ENCODE measurements at regions not wholly inside any gene's neighbourhood (a gene's known extent, or its start where the extent isn't known, plus 50 kb on each side); places are given as distances from the start of the nearest gene placed in this dataset.
"Not testable (repeated sequence)": the region's sequence is repeated elsewhere in the genome, so short reads cannot be mapped to it uniquely, and the experiment has no call there.

DNA sequence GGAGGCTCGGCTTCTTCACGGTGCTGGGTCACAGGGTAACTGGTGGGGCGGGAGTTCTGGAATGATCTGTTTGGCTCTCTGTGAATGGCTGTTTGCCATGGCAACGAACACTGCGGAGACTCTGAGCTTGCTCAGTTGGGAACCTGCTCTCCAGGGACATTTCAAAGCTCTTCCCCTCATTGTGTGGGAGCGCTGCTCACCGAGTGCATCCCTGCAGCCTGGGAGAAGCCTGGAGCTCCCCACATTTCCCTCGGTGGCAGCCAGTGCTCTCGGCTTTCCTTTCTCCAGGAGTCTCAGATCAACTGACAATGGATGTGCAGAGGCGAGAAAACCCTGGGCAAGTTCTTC, 57.6 kb upstream of the CACUL1 start:
- no peaks in the 10 kb centered on the region for H3K9me3 ChIP-seq (ENCODE audit: insufficient read depth, low read length)
- no peak overlapping the region for H2AFZ ChIP-seq (ENCODE audit: low read depth, low read length, severe bottlenecking)
- no peaks in the 10 kb centered on the region for H3K27me3 ChIP-seq (ENCODE audit: low read length)
- H3K79me2 ChIP-seq (ENCODE audit: insufficient read depth, low read length), result no peaks in the 10 kb centered on the region
- H3K4me2 ChIP-seq (ENCODE audit: low read depth, low read length, poor library complexity, severe bottlenecking), result no peak overlapping the region
- H4K20me1 ChIP-seq (ENCODE audit: low read depth, low read length), result no peaks in the 10 kb centered on the region
- no peaks in the 10 kb centered on the region for H3K9me2 ChIP-seq (replicated peaks; ENCODE audit: insufficient read depth, low read length)
- no peak overlapping the region for H3K27ac ChIP-seq (ENCODE audit: low read depth, low read length)
- H3F3A ChIP-seq (ENCODE audit: insufficient read depth), result no peaks in the 10 kb centered on the region
- no peaks in the 10 kb centered on the region for H3K36me3 ChIP-seq (ENCODE audit: low read length)
- TF ChIP-seq EZH2phosphoT487 (conservative IDR thresholded peaks at IDR 0.05; ENCODE audit: low read length), result no peak
- TF ChIP-seq, protein P1, sequence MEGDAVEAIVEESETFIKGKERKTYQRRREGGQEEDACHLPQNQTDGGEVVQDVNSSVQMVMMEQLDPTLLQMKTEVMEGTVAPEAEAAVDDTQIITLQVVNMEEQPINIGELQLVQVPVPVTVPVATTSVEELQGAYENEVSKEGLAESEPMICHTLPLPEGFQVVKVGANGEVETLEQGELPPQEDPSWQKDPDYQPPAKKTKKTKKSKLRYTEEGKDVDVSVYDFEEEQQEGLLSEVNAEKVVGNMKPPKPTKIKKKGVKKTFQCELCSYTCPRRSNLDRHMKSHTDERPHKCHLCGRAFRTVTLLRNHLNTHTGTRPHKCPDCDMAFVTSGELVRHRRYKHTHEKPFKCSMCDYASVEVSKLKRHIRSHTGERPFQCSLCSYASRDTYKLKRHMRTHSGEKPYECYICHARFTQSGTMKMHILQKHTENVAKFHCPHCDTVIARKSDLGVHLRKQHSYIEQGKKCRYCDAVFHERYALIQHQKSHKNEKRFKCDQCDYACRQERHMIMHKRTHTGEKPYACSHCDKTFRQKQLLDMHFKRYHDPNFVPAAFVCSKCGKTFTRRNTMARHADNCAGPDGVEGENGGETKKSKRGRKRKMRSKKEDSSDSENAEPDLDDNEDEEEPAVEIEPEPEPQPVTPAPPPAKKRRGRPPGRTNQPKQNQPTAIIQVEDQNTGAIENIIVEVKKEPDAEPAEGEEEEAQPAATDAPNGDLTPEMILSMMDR (IDR thresholded peaks at IDR 0.05; ENCODE audit: insufficient read depth, low read length, poor library complexity, severe bottlenecking), result no peak
- H3K4me3 ChIP-seq (ENCODE audit: insufficient read depth, low read length, poor library complexity, severe bottlenecking), result no peak overlapping the region
- no peak overlapping the region for H3K9ac ChIP-seq (ENCODE audit: low read length)

DNA sequence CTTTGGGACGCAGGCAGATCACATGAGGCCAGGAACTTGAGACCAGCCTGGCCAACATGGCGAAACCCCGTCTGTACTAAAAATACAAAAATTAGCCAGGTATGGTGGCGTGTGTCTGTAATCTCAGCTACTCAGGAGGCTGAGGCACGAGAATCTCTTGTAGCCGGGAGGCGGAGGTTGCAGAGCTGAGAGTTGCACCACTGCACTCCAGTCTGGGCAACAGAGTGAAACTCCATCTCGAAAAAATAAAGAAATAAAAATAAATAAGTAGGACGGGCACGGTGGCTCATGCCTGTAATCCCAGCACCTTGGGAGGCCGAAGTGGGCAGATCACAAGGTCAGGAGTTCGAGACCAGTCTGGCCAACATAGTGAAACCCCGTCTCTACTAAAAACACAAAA, 58.2 kb upstream of the CACUL1 start:
- not testable (repeated sequence) for H3F3A ChIP-seq (ENCODE audit: insufficient read depth); H3K27ac ChIP-seq (ENCODE audit: low read depth, low read length); H3K9me2 ChIP-seq (replicated peaks; ENCODE audit: insufficient read depth, low read length); H3K9me3 ChIP-seq (ENCODE audit: insufficient read depth, low read length); H3K4me3 ChIP-seq (ENCODE audit: insufficient read depth, low read length, poor library complexity, severe bottlenecking); H3K9ac ChIP-seq (ENCODE audit: low read length); H3K79me2 ChIP-seq (ENCODE audit: insufficient read depth, low read length); H4K20me1 ChIP-seq (ENCODE audit: low read depth, low read length); H3K4me2 ChIP-seq (ENCODE audit: low read depth, low read length, poor library complexity, severe bottlenecking); H3K27me3 ChIP-seq (ENCODE audit: low read length); H3K36me3 ChIP-seq (ENCODE audit: low read length); H2AFZ ChIP-seq (ENCODE audit: low read depth, low read length, severe bottlenecking)

DNA sequence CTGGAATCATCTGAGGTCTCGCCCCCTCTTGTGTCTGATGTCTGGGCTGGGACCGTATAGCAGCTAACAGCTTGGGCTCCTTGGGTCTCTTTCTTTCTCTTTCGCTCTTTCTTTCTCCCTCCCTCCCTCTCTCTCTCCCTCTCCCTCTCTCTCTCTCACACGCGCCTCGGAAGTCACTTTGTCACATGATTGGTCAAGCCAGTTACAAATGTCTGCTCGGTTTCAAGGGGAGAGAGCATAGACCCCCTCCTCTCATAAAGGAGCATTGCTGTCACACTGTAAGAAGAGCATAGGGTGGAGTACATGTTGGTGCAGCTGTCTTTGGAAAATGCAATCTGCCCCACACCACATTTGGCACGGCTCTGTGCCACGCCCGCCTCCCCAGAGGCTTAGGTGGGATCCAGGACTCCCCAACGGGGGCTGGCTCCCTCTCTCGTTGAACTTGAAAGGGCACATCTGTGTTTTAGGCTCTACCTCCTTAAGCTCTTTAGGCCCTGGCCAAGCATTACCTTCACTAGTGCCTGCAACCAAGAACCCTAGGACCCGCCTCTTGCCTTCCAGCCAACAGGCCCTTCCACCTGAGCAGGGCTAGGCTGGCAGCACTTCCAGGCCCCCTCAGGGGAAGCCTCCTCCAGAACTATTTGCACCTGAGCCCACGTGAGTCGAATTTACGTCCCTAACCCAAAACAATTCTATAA, 61.9 kb upstream of the CACUL1 start:
- Histone ChIP-seq H3K79me2 (ENCODE audit: insufficient read depth, low read length) (no peaks in the 10 kb centered on the region), H3K27ac (ENCODE audit: low read depth, low read length) (no peak overlapping the region), H3K4me3 (ENCODE audit: insufficient read depth, low read length, poor library complexity, severe bottlenecking) (no peak overlapping the region), H2AFZ (ENCODE audit: low read depth, low read length, severe bottlenecking) (no peak overlapping the region), H3K36me3 (ENCODE audit: low read length) (no peaks in the 10 kb centered on the region), H3K4me2 (ENCODE audit: low read depth, low read length, poor library complexity, severe bottlenecking) (no peak overlapping the region), H3K9ac (ENCODE audit: low read length) (no peak overlapping the region), H3K9me3 (ENCODE audit: insufficient read depth, low read length) (no peaks in the 10 kb centered on the region), H3K27me3 (ENCODE audit: low read length) (no peaks in the 10 kb centered on the region), H3K9me2 (replicated peaks; ENCODE audit: insufficient read depth, low read length) (no peaks in the 10 kb centered on the region), H3F3A (ENCODE audit: insufficient read depth) (no peaks in the 10 kb centered on the region), H4K20me1 (ENCODE audit: low read depth, low read length) (no peaks in the 10 kb centered on the region)
- TF ChIP-seq, protein P1 (IDR thresholded peaks at IDR 0.05; ENCODE audit: insufficient read depth, low read length, poor library complexity, severe bottlenecking), result no peak
- TF ChIP-seq EZH2phosphoT487 (conservative IDR thresholded peaks at IDR 0.05; ENCODE audit: low read length), result no peak

DNA sequence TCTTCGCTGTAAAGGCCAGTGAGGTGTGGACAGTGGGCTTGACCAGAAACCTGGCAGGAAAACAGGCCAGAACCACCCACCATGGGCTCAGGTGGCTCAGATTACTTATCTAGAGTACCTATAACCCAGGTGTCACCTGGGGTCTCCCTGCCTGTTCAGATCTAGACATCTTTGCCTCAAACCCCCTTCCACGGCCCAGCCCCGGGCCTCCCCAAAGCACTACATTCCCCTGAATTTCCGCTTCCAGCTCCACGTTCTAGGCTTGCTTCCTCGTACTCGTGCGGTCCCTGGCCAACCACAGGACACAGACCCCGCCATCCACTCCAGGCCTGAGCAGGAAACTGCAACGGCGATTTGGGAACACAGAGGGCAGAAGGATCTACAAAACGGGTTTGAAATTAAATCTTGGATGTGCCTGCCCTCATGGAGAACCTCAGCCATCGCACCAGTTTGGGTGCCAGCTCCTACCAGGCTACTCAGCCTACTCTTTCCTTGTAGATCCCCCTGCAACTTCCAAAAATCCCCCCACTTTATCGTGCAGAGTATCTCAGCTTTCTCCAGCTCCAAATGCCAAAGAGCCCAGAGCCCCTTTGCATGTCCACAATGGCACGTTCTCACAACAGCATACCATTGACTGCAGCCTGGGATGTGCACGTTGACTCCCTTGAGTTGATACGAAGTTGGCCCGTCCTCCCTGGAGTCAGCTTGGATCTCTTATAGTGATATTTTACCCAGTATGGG, 62.7 kb upstream of the CACUL1 start:
- Histone ChIP-seq H3K9me3 (ENCODE audit: insufficient read depth, low read length) (no peaks in the 10 kb centered on the region), H2AFZ (ENCODE audit: low read depth, low read length, severe bottlenecking) (no peak overlapping the region), H3K27ac (ENCODE audit: low read depth, low read length) (no peak overlapping the region), H3K9me2 (replicated peaks; ENCODE audit: insufficient read depth, low read length) (no peaks in the 10 kb centered on the region), H3K4me2 (ENCODE audit: low read depth, low read length, poor library complexity, severe bottlenecking) (no peak overlapping the region), H3K9ac (ENCODE audit: low read length) (no peak overlapping the region), H3K4me3 (ENCODE audit: insufficient read depth, low read length, poor library complexity, severe bottlenecking) (no peak overlapping the region), H3F3A (ENCODE audit: insufficient read depth) (no peaks in the 10 kb centered on the region), H3K27me3 (ENCODE audit: low read length) (no peaks in the 10 kb centered on the region), H4K20me1 (ENCODE audit: low read depth, low read length) (no peaks in the 10 kb centered on the region), H3K79me2 (ENCODE audit: insufficient read depth, low read length) (no peaks in the 10 kb centered on the region), H3K36me3 (ENCODE audit: low read length) (no peaks in the 10 kb centered on the region)
- TF ChIP-seq EZH2phosphoT487 (conservative IDR thresholded peaks at IDR 0.05; ENCODE audit: low read length), result no peak
- TF ChIP-seq, protein P1 (IDR thresholded peaks at IDR 0.05; ENCODE audit: insufficient read depth, low read length, poor library complexity, severe bottlenecking), result no peak

All from SU-DHL-6 (cell line).